ENCODE measurements at regions not wholly inside any gene's neighbourhood (a gene's known extent, or its start where the extent isn't known, plus 50 kb on each side); places are given as distances from the start of the nearest gene placed in this dataset.

DNA sequence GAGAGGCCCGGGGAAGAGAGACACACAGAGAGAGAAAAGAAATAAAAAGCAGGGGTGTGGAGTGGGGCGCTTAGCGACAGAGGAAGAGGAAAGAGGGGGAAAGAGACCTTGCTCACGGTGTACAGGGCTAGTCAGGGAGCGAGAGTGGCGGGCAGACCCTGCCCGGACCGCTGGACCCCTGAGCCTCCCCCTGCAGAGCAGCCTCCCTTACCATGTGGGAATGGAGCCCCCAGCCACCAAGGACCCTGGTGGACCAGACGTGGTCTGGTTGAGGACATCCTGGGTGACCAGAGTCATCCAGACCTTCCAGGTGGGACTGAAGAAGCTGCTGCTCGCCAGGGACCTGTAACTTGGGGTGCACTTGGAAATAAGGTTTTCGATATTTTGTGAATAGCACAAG, 129.6 kb downstream of the CHSY1 start:
- Histone ChIP-seq H3K9me3 (ENCODE audit: control insufficient read depth, insufficient read depth, low read depth, low read length) (no peaks in the 10 kb centered on the region), H3K4me1 (ENCODE audit: control insufficient read depth, extremely low read depth, insufficient read depth, low read length) (peaks cover 12% of the 10 kb centered on the region), H3K9ac (ENCODE audit: insufficient read depth, low read length) (peak overlapping the region; percentile 73), H3K27ac (ENCODE audit: insufficient read depth, low read length) (peak overlapping the region; percentile 82), H3K27me3 (ENCODE audit: control insufficient read depth, insufficient read depth, low read length) (no peaks in the 10 kb centered on the region), H3K4me3 (replicated peaks in 1 of 4; ENCODE audit: control extremely low read depth in 1 of 4, insufficient read depth in 1 of 4, low read depth in 3 of 4, low read length in 4 of 4) (peak overlapping the region in 1 of 4 experiments; percentile 49), H4K20me1 (ENCODE audit: control insufficient read depth, extremely low read depth, insufficient read depth, low read length) (no peaks in the 10 kb centered on the region), H3K4me2 (ENCODE audit: extremely low read depth, insufficient read depth, low read length) (peak overlapping the region; percentile 30), H3K36me3 (ENCODE audit: control insufficient read depth, insufficient read depth, low read length) (no peaks in the 10 kb centered on the region), H3K79me2 (ENCODE audit: control insufficient read depth, insufficient read depth, low read length) (no peaks in the 10 kb centered on the region), H2AFZ (ENCODE audit: low read length) (no peak overlapping the region)
- no peak for DNase-seq (ENCODE audit: low read depth in 2 of 2)
- TF ChIP-seq, protein P1, sequence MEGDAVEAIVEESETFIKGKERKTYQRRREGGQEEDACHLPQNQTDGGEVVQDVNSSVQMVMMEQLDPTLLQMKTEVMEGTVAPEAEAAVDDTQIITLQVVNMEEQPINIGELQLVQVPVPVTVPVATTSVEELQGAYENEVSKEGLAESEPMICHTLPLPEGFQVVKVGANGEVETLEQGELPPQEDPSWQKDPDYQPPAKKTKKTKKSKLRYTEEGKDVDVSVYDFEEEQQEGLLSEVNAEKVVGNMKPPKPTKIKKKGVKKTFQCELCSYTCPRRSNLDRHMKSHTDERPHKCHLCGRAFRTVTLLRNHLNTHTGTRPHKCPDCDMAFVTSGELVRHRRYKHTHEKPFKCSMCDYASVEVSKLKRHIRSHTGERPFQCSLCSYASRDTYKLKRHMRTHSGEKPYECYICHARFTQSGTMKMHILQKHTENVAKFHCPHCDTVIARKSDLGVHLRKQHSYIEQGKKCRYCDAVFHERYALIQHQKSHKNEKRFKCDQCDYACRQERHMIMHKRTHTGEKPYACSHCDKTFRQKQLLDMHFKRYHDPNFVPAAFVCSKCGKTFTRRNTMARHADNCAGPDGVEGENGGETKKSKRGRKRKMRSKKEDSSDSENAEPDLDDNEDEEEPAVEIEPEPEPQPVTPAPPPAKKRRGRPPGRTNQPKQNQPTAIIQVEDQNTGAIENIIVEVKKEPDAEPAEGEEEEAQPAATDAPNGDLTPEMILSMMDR (conservative IDR thresholded peaks at IDR 0.05 in 1 of 2, IDR thresholded peaks at IDR 0.05 in 1 of 2; ENCODE audit: low read depth in 1 of 2, low read length in 2 of 2), result no peak

DNA sequence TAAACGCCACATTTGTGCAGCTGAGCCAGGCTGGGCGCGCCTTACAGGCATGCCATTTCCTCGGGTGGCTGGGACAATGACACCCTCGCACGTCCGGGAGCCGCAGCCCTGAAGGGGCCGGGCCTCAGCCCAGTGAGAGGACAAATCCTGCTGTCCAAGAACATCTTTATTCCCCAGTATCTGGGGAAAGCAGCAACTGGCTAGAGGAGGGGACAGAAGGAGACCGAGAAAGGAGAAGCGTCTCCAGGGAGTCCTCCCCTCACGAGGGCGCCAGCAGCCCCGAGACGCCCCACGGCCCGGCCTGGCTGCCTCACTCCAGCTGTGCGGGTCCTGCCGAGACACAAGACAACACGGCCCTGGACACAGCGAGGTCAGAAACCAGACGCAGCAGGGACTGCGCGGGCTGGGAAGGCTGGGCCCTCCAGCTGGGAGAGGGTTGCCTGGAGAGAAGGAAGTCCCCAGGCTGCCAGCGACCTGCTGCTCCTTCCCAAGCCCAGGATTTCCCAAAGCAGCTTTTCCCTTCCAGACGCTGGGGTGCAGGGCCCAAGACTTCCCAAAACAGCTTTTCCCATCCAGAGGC, 130.2 kb downstream of the CHSY1 start:
- TF ChIP-seq, protein P1 (conservative IDR thresholded peaks at IDR 0.05 in 1 of 2, IDR thresholded peaks at IDR 0.05 in 1 of 2; ENCODE audit: low read depth in 1 of 2, low read length in 2 of 2), result peak; percentile 35 to 50
- no peak for TF ChIP-seq EZH2 (IDR thresholded peaks at IDR 0.05; ENCODE audit: low read length, missing control alignments)
- Histone ChIP-seq H3K36me3 (ENCODE audit: control insufficient read depth, insufficient read depth, low read length) (no peaks in the 10 kb centered on the region), H3K27ac (ENCODE audit: insufficient read depth, low read length) (peak overlapping the region; percentile 82), H2AFZ (ENCODE audit: low read length) (peak overlapping the region; percentile 11), H4K20me1 (ENCODE audit: control insufficient read depth, extremely low read depth, insufficient read depth, low read length) (no peaks in the 10 kb centered on the region), H3K9ac (ENCODE audit: insufficient read depth, low read length) (peak overlapping the region; percentile 73), H3K27me3 (ENCODE audit: control insufficient read depth, insufficient read depth, low read length) (no peaks in the 10 kb centered on the region), H3K4me3 (replicated peaks in 1 of 4; ENCODE audit: control extremely low read depth in 1 of 4, insufficient read depth in 1 of 4, low read depth in 3 of 4, low read length in 4 of 4) (peak overlapping the region in 1 of 4 experiments; percentile 49), H3K79me2 (ENCODE audit: control insufficient read depth, insufficient read depth, low read length) (no peaks in the 10 kb centered on the region), H3K9me3 (ENCODE audit: control insufficient read depth, insufficient read depth, low read depth, low read length) (no peaks in the 10 kb centered on the region), H3K4me2 (ENCODE audit: extremely low read depth, insufficient read depth, low read length) (peak overlapping the region; percentile 30), H3K4me1 (ENCODE audit: control insufficient read depth, extremely low read depth, insufficient read depth, low read length) (peaks cover 7% of the 10 kb centered on the region)
- peak; percentile 65 to 81 for DNase-seq (ENCODE audit: low read depth in 2 of 2)

DNA sequence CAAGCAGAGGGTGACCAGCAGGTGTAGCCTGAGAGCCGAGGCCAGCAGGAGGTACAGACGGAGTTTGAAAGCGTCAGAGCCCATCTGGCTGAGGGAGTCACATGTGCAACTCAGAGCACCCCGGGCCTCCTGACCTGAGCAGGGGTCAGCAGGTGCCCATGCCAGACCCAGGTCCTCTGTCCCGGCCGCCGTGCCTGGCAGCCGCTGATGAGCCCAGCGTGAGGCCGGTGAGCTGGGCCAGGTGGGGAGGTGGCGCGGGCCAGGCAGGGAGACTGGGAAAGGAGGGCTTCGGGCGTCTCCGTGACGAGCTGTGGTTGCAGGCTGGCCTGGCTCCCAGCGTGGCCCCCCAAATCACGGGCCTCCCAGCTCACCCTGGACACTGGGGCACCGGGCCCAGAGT, 130.9 kb downstream of the CHSY1 start:
- Histone ChIP-seq H2AFZ (ENCODE audit: low read length) (no peak overlapping the region), H3K4me2 (ENCODE audit: extremely low read depth, insufficient read depth, low read length) (no peak overlapping the region), H3K9me3 (ENCODE audit: control insufficient read depth, insufficient read depth, low read depth, low read length) (no peaks in the 10 kb centered on the region), H4K20me1 (ENCODE audit: control insufficient read depth, extremely low read depth, insufficient read depth, low read length) (no peaks in the 10 kb centered on the region), H3K27me3 (ENCODE audit: control insufficient read depth, insufficient read depth, low read length) (no peaks in the 10 kb centered on the region), H3K4me3 (replicated peaks in 1 of 4; ENCODE audit: control extremely low read depth in 1 of 4, insufficient read depth in 1 of 4, low read depth in 3 of 4, low read length in 4 of 4) (no peak overlapping the region), H3K4me1 (ENCODE audit: control insufficient read depth, extremely low read depth, insufficient read depth, low read length) (peaks cover 10% of the 10 kb centered on the region), H3K79me2 (ENCODE audit: control insufficient read depth, insufficient read depth, low read length) (no peaks in the 10 kb centered on the region), H3K36me3 (ENCODE audit: control insufficient read depth, insufficient read depth, low read length) (no peaks in the 10 kb centered on the region), H3K27ac (ENCODE audit: insufficient read depth, low read length) (peak overlapping the region; percentile 4), H3K9ac (ENCODE audit: insufficient read depth, low read length) (no peak overlapping the region)
- DNase-seq (ENCODE audit: low read depth in 2 of 2), result no peak
- no peak for TF ChIP-seq EZH2 (IDR thresholded peaks at IDR 0.05; ENCODE audit: low read length, missing control alignments)
- TF ChIP-seq, protein P1 (conservative IDR thresholded peaks at IDR 0.05 in 1 of 2, IDR thresholded peaks at IDR 0.05 in 1 of 2; ENCODE audit: low read depth in 1 of 2, low read length in 2 of 2), result no peak
